Muscle layer of colon (tissue), 2 donors: ENCODE measurements at regions not wholly inside any gene's neighbourhood (a gene's known extent, or its start where the extent isn't known, plus 50 kb on each side); places are given as distances from the start of the nearest gene placed in this dataset.

Experiments
- H3K27ac ChIP-seq: one replicate; pipeline ENCODE4 v1.7.0; 2013; ENCODE audit warnings: low read depth, mild to moderate bottlenecking, low read length, moderate library complexity
- H3K27me3 ChIP-seq, 2 donors: one replicate each; pipeline ENCODE4 v1.7.0; 2013; ENCODE audit warnings: low read length in 2 of 2, mild to moderate bottlenecking in 2 of 2; ENCODE audit not compliant: insufficient read depth in 2 of 2, control insufficient read depth in 1 of 2
- H3K36me3 ChIP-seq: one replicate; pipeline ENCODE4 v1.7.0; 2013; ENCODE audit warnings: mild to moderate bottlenecking, low read length; ENCODE audit not compliant: insufficient read depth
- H3K4me1 ChIP-seq: one replicate; pipeline ENCODE4 v1.7.0; 2013; ENCODE audit warnings: mild to moderate bottlenecking, low read length; ENCODE audit not compliant: insufficient read depth
- H3K4me3 ChIP-seq, 2 donors: one replicate each; pipeline ENCODE4 v1.7.0; 2013; ENCODE audit warnings: low read length in 2 of 2, low read depth in 1 of 2, mild to moderate bottlenecking in 1 of 2, moderate library complexity in 1 of 2
- H3K9ac ChIP-seq: one replicate; pipeline ENCODE4 v1.7.0; 2013; ENCODE audit warnings: low read length
- H3K9me3 ChIP-seq: one replicate; pipeline ENCODE4 v1.7.0; 2013; ENCODE audit warnings: mild to moderate bottlenecking, low read length
- donor health status: abdominal sarcoma.
- donor health status: Adenocarcinoma of cecum.

DNA sequence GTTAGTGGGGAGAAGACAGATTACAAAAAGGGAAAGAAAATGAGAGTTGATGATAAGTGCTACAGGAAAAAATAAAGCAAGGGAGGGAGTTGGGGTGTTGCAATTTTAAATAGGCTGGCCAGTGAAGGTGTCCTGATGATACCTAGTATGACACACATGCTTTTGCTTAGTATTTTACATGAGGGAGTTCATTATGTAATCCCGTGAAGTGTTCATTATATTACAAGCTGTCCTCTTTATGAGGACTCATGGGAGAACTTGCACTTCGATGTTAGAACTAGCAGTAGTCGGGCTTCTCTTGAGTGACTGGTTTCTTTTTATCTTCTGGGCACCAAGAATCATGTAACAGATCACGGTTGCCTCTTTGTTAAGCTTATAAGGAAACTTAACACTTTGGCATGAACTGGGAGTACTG lies 102.3 kb upstream of the MTPN start:
- H3K9me3 ChIP-seq = no peaks in the 10 kb centered on the region
- H3K4me3 ChIP-seq = no peak overlapping the region
- no peak overlapping the region for H3K9ac ChIP-seq
- no peaks in the 10 kb centered on the region for H3K36me3 ChIP-seq
- H3K27ac ChIP-seq = no peak overlapping the region
- no peaks in the 10 kb centered on the region for H3K27me3 ChIP-seq
- no peaks in the 10 kb centered on the region for H3K4me1 ChIP-seq

DNA sequence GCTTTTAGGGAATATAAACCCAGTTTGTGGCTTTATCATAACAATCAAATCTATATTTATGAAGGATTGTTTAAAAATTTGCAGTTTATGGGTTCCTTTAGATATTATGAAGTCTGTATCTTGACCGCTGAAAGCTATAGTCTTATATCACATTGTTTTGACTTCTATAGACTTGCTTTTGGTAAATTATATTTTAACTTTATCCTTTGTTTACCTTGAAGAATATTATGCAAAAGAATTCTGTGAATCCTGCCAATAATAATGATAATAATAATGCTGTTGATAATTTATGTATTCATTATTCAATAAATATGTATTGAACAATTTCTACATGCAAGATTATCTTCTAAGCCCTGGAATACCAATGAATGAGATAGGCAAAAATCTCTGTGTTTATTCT lies 101.9 kb upstream of the MTPN start:
- Histone ChIP-seq H3K9me3 (no peaks in the 10 kb centered on the region), H3K4me3 (no peak overlapping the region), H3K36me3 (no peaks in the 10 kb centered on the region), H3K4me1 (no peaks in the 10 kb centered on the region), H3K27me3 (no peaks in the 10 kb centered on the region), H3K9ac (no peak overlapping the region), H3K27ac (no peak overlapping the region)

DNA sequence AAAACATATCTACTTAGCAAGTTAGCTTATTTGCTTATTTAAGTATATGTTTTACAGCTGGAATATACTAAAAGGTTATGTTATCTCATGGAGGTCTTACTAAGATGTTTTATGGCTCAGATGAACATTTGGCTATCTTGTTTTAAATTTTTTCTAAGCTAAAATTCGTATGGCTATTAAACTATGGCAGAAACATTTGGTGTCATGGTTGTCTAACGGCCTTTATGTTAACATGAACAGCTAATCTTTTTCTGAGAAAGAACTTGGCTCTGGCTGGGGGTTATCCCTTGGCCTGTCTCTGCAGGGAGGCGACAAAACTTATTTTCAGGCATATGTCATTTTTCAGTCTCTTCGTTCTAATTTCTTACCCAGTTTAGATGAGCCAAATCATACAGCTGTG lies 101.5 kb upstream of the MTPN start:
- H3K36me3 ChIP-seq = no peaks in the 10 kb centered on the region
- no peaks in the 10 kb centered on the region for H3K27me3 ChIP-seq
- no peak overlapping the region for H3K9ac ChIP-seq
- no peaks in the 10 kb centered on the region for H3K9me3 ChIP-seq
- H3K4me3 ChIP-seq = no peak overlapping the region
- no peaks in the 10 kb centered on the region for H3K4me1 ChIP-seq
- no peak overlapping the region for H3K27ac ChIP-seq

DNA sequence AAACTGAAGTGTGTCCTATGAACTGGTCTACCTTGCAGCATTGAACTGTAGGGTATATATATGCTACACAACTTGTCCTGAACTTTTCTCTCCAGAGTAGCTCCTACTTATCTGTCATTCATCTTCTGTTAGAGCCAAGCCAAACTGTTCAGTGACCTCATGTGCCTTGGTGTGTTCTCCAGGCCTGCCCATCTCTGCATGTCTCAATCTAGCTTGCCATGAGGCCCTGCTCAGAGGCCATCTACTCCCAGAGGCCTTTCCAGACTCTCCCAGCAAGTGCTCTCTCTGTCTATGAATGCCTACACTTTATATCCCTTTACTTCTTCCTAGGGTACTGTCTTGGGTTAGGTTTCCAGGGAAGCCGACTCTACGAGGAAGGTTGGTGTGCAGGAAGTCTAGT lies 99.8 kb upstream of the MTPN start:
- Histone ChIP-seq H3K27ac (no peak overlapping the region), H3K9ac (no peak overlapping the region), H3K36me3 (no peaks in the 10 kb centered on the region), H3K4me3 (no peak overlapping the region), H3K4me1 (no peaks in the 10 kb centered on the region), H3K9me3 (no peaks in the 10 kb centered on the region), H3K27me3 (no peaks in the 10 kb centered on the region)

DNA sequence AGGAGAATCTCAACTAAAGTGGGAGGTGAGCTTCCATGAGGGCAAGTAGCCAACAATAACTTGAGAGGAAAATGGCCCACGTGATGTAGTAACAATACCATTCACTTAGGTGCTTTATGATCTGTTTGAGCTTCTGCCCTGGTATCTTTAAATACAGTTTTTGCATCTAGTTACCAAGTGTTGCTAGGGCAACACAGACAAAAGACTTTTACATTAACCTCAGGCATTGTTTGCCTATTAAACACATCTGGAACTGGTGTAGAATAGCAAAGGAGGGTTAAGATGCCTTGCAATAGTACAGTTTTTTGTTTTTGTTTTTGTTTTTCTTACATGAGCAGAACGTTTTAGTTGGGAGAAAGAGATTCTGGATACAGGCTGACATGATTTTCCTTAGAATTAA lies 97.7 kb upstream of the MTPN start:
- Histone ChIP-seq H3K9ac (no peak overlapping the region), H3K4me3 (no peak overlapping the region), H3K4me1 (no peaks in the 10 kb centered on the region), H3K9me3 (no peaks in the 10 kb centered on the region), H3K27ac (no peak overlapping the region), H3K36me3 (no peaks in the 10 kb centered on the region), H3K27me3 (no peaks in the 10 kb centered on the region)

DNA sequence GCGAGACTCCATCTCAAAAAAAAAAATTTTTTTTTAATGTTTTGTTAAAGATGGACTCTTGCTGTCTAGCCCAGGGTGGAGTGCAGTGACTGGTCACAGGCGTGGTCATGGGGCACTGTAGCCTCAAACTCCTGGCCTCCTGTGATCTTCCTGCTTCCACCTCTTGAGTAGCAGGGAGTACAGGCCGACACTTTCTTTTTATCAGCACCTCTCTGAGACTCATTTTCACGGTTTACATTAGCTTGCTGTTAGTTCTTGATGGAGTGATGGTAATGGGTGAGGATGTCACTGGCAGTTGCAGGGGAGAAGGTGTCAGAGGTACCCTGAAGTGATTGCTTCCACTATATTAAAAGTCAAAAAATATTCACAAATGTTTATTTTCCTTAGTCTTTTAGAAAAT lies 95.3 kb upstream of the MTPN start:
- Histone ChIP-seq H3K9me3 (no peaks in the 10 kb centered on the region), H3K27me3 (no peaks in the 10 kb centered on the region), H3K9ac (no peak overlapping the region), H3K4me1 (no peaks in the 10 kb centered on the region), H3K36me3 (no peaks in the 10 kb centered on the region), H3K27ac (no peak overlapping the region), H3K4me3 (no peak overlapping the region)

DNA sequence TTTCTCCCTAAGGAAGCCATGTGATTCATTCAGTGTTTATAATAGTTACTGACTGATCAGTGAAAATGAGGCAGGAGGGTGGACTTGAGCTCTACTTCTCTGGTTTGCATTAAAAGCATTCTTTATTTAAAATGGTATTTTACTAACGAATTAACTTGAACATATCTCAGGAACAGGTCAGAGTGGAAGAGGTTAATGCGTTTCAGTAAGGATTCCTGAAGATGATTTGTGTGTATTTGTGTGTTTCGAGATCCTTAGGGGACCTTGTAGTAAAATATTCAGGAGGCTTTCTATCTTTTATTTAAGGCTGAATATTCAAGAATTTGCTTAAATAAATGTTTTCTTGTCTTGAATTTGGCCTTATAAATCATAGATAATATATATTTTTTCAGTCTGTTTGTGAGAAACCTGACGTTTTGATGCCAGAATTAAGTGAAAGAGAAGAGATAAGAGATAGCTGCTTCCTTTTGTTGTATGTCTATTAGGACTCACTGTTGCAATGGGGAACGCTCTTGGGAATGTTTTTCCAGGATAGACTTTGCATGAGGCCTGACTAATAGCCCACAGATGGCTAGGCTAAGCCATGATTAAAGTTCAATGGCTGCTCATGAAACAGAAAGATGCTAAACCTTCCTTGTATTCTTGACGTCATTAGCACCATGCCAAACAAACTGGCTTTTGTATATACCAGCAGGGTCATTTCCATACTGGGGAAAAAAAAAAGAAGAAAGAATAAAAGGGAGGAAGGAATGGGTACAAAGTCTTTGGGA lies 93.8 kb upstream of the MTPN start:
- no peaks in the 10 kb centered on the region for H3K9me3 ChIP-seq
- H3K4me1 ChIP-seq = no peaks in the 10 kb centered on the region
- H3K27ac ChIP-seq = no peak overlapping the region
- no peak overlapping the region for H3K9ac ChIP-seq
- no peaks in the 10 kb centered on the region for H3K27me3 ChIP-seq
- H3K4me3 ChIP-seq = no peak overlapping the region
- H3K36me3 ChIP-seq = no peaks in the 10 kb centered on the region

DNA sequence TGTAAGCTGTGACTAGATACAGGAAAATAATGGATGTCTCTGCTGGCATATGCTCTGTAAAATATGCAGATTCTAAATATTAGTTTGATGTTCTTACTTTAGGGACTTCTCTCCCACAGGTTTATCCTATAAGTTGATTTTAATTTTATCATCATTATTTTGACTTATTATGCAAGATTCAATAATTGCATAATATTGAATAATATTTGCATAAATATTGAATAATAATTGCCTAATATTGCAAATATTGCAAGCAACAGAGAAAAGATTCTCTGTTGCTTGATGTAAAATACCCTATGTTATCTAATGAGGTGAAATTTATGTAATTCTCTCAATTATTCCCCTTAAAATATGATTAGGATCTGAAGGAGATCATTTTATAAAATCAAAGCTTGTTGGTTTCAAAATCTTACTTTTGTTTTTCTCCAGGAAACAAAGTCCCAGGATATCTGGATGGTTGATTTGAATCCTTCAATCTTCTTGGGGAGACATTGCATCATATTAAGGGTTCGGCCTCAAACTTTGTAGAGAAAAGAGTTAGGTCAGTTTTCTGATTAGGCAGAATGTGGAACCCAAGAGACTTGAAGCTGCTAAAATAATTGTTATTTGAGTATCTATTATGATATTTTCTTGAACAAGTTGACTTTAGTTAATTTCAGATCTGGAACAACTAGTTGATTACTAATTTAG lies 92.8 kb upstream of the MTPN start:
- H3K4me1 ChIP-seq = no peaks in the 10 kb centered on the region
- no peaks in the 10 kb centered on the region for H3K9me3 ChIP-seq
- H3K9ac ChIP-seq = no peak overlapping the region
- H3K36me3 ChIP-seq = no peaks in the 10 kb centered on the region
- H3K4me3 ChIP-seq = no peak overlapping the region
- no peak overlapping the region for H3K27ac ChIP-seq
- H3K27me3 ChIP-seq = no peaks in the 10 kb centered on the region

DNA sequence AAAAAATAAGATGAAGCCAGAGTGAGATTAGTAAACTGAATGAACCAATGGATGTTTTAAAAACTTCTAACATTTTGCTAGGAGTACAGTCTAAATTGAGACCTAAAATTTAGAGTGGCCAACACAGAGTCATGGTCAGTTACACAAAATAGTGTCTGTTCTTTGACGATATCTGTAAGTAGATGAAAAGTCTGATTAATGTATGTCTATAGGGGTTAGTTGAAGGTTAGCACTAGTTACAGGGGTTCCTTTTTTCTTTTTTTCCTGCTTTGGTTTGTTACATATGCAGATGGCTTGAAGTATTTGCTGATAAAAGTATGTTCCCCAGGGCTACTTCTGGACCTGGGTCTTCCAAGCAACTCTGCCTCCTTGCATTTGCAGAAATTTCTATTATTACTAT lies 90.1 kb upstream of the MTPN start:
- Histone ChIP-seq H3K27ac (no peak overlapping the region), H3K36me3 (no peaks in the 10 kb centered on the region), H3K9ac (no peak overlapping the region), H3K4me3 (no peak overlapping the region), H3K9me3 (no peaks in the 10 kb centered on the region), H3K4me1 (no peaks in the 10 kb centered on the region), H3K27me3 (no peaks in the 10 kb centered on the region)

DNA sequence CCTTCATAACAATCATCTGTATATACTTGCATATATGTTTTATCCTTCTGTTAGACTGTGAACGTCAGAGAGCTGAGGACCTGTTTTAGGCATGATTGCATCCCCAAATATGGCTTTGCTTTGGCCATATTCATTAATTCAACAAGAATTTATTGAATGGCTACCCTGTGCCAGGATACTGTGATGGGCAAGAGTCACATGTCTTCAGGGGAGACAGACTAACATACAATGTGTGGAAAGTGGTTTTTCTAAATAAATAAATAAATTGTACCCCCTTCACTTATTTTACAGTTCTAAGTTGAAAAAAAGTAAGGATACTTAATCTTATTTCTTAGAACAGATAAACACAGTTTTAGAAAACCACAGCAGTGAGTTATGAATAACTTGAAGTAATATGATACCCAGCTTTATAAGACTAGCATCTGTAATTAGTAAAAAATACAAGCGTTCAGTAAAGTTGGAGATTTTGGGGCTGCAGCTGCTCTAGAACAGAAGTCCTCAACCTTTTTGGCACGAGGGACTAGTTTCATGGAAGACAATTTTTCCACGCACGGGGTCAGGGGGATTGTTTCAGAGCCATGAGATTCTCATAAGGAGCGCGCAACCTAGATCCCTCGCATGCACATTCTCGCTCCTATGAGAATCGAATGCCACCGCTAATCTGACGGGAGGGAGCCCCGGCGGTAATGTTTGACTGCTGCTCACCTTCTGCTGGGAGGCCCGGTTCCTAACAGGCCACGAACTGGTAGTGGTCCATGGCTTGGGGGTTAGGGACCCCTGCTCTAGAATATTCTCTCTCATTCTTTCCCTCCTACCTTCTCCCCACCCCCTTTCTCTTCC lies 89.4 kb upstream of the MTPN start:
- Histone ChIP-seq H3K4me1 (no peaks in the 10 kb centered on the region), H3K36me3 (no peaks in the 10 kb centered on the region), H3K27me3 (no peaks in the 10 kb centered on the region), H3K9ac (no peak overlapping the region), H3K4me3 (no peak overlapping the region), H3K9me3 (no peaks in the 10 kb centered on the region), H3K27ac (no peak overlapping the region)

DNA sequence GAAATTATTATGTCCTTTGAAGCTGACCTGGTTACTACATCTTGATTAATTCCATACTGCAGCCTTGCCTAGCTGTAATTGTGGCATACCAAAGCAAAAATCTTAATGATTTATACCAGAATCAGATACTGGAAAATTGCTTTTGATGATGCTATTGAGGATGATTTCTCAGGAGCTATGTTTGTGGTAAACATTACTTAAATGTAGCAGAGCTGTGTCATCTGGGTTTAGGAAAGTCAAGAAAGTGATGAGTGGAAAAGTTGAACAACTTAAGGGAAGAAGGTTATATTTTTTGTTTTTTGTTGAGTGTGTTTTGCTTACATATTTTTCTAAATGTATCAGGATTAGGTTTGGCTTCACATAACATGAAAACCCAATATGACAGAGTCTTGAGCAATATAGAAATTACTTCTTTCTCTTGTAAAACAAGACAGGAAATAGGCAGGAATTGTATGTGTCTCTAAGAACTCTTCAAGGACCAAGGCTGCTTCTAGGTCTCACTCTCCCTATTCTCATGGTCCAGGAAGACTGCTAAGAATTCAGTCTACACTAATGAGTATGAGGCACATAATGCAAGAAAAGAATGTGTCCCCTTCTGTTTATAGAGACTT lies 87.6 kb upstream of the MTPN start:
- Histone ChIP-seq H3K36me3 (no peaks in the 10 kb centered on the region), H3K27ac (no peak overlapping the region), H3K9me3 (no peaks in the 10 kb centered on the region), H3K27me3 (no peaks in the 10 kb centered on the region), H3K9ac (no peak overlapping the region), H3K4me1 (no peaks in the 10 kb centered on the region), H3K4me3 (no peak overlapping the region)
